HG03469 (cell line): ENCODE measurements at regions not wholly inside any gene's neighbourhood (a gene's known extent, or its start where the extent isn't known, plus 50 kb on each side); places are given as distances from the start of the nearest gene placed in this dataset.

Experiments
- ATAC-seq: cut with Tn5 transposase; IDR thresholded peaks from one replicate; pipeline ENCODE4 v1.9.1; 2021; ENCODE audit warnings: mild to moderate bottlenecking, moderate library complexity, moderate number of reproducible peaks; ENCODE audit not compliant: unreplicated experiment

DNA sequence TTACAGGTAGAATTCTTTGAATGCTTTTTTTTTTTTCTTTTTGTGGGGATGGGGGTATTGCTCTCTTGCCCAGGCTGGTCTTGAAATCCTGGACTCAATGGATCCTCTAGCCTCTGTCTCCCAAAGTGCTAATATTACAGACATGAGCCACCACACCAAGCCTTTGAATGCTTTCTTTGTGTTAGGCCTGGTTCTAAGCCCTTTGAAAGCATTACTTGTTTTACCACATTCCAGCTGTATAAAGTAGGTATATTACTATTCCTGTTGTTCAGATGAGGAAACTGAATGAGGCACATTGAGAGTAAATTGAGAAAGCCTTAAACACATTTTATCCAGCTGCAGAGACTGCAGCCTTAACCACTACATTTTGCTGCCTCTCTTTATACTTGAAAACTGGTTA, 841.8 kb upstream of the ADGRL4 start:
- ATAC-seq, result no peak

DNA sequence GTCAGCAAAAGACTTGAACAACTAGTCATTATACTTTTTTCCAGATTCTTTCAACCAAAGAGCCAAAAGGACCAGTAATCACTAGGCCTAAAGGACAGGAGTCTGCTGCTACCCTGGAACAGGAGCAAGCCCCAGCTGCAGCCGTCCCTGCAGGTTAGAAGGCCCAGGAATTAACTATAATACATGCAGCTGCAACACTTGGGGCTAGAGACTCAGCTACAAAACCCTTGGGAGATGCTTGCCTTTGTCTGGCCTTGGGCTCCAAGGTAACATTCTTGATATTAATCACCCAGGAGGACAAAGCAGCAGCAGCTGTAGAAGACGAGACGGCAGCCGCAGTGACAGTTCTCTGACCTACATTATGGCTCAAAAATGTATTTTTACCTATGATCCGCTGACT, 841.2 kb upstream of the ADGRL4 start:
- ATAC-seq, result no peak

DNA sequence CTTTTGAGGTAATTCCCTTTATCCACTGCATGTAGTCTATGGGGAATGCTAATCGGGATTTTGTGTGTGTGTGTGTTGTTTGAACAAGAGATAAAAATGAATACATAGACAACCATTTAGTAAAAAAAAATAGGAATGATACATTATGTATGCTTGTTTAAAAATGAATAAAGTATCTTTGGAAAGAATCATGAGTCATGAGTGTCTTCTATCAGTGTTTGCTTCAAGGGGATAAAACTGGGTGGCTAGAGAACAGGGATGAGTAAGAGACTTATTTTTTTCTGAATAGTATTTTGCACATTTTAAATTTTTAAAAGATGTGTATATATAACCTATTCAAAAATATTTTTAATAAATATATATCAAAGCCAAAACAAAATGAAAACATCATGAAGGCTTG, 839.4 kb upstream of the ADGRL4 start:
- no peak for ATAC-seq

DNA sequence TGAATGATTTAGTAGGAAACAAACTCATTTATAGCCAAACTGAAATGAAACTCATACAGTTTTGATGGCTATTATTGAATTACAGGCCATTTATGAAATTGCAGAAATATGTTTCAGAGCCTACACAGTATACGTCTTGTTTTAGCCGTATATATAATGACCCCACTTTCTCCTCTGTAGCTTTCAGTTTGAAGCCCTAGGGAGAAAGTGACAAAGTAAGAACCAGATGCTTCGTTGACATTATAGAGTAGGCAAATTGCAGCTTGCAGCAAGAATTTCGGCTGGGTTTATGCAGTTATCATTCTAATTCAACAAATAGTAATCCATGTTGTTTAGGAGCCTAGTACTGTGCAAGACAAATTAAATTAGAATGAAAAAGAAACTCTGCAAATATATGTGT, 836.3 kb upstream of the ADGRL4 start:
- ATAC-seq, result no peak

DNA sequence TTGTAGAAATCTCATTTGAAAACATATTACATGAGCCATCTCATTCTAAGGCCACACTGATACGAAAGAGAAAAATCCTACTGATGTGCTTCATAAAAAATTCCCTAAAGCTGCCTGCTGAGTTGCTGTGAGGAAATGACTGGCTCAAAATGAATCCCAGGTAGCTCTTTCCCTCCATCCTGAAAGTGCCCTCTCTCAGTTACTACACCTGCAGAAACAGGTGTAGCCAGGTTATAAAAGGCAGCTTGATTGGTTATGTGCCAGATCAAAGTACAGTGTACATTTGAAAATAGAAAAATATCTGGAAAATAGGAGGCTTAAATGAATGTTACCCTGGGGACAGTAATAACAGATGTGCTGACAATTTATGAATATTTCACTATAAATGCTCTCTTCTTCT, 833.4 kb upstream of the ADGRL4 start:
- no peak for ATAC-seq

DNA sequence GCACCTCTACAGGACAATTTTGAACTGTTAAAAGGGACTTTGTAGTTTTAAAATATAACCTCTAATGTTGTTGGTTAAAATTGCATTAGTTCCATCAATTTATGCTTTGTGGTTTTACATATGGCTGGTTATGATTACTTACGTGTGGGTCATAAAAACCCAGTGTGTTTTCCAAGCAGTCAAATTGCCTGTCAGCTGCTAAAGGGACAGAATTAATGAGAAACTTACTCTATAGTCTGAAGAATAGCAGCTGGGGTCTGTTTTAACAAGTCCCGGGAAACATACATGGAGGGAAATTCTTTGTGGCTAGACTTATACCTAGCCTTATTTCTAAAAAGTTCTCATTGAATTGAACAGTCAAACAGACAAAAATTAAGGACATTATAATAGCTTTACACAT, 820.9 kb upstream of the ADGRL4 start:
- ATAC-seq, result no peak

DNA sequence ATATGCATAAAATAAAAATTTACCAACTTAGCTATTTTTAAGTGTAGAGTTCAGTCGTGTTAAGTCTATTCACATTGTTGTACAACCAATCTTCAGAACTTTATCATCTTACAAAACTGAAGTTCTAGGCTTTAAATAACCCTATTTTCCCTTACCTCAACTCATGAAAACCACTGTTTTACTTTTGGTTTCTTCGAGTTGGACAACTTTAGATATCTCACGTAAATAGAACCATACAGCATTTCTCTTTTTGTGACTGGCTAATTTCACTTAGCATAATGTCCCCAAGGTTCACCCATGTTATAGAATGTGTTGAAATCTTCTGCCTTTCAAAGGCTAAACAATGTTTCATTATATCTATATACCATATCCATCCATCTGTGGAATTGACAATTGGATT, 819.0 kb upstream of the ADGRL4 start:
- peak; percentile 69 for ATAC-seq

DNA sequence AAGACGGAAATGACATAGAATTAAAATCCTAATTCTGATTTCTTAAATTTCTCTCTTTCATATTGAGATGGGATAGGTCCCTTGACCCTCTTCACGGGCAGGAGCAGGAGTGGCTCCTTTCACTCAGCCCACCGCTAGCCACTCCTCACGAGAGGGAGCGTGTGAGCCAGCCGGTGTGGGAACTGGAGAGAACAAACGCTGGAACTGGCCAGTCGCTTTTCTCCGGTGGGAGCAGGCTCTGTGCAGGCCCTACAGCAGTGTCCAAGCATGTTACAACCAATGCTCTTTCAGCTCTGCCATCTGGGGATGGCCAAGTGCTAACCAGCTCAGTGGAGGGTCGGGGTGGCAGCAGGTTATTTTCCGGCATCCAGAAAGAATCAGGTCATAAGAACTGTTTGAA, 815.5 kb upstream of the ADGRL4 start:
- no peak for ATAC-seq

DNA sequence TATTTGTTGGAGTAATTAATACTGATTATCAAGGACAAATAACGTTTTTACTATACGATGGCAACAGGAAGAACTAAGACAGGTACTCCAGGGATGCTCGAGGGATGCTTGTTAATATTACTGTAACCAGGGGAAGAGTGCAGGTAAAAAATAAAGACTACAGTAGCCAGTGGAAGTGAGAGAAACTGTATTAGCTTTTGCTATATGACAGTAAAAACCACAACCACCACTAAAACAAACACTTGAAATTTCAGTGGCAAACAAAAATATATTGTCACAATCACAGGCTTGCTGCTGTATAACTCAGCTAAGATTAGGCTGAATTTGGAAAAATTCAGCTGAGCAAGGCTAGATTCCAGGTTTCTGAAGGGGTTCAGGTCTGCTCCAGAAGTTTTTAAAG, 812.6 kb upstream of the ADGRL4 start:
- no peak for ATAC-seq

DNA sequence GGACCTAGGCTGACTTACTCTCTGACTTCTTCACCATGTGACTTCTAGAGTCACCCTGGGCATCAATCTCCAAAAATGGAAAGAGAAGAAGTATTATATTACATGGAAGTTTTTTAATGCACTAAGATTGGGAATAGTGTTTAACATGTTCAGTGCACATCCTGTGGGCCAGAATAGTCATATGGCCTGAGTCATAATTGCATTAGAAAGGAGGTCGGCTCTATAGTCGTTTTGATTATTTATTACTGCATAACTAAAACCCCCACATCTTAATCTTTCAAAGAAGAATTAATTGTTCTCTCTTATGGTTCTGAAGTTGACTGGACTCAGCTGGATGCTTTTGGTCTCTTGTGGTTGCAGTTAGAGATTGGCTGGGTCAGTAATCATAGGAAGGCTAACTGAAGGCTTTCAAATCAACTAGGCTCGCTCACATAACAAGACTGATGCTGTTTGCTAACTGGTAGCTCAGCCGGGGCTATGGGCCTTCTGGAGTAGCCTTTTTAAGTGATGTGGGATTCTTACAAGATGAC, 810.6 kb upstream of the ADGRL4 start:
- no peak for ATAC-seq

DNA sequence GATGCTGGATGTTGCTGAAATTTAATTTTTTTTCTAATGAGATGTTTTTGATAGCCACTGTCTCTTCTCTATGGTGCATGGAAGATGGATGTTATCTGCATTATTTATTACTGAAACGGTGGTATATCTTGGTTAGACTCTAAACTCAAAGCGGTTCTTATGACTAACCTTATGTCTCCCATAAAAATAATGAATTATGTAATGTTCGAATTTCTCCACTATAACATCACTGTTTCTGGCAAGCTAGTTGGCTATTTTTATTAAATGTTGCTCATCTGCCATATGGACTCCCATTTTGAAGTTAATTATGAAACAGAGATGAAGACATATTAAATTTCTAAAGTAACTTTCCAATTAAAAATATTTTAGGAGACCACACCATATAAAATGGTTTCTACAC, 808.6 kb upstream of the ADGRL4 start:
- no peak for ATAC-seq

DNA sequence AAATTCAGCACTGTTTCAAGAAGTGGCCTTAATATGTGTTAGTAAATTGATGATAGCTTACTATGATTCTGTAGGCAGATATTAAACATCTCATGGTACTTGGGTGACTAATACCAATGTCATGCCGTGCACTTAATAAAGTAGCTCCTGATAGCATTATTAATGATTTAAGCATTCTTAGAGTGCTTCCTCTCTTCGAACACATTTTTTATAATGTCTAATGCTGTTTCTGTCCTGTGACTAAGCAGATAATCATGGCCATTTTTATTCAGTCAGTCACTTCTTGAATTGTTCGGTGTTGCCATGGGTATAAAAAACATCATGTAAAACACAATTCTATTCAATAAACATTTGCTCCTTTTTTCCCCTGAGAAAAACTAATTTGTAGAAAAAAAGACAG, 804.6 kb upstream of the ADGRL4 start:
- no peak for ATAC-seq

DNA sequence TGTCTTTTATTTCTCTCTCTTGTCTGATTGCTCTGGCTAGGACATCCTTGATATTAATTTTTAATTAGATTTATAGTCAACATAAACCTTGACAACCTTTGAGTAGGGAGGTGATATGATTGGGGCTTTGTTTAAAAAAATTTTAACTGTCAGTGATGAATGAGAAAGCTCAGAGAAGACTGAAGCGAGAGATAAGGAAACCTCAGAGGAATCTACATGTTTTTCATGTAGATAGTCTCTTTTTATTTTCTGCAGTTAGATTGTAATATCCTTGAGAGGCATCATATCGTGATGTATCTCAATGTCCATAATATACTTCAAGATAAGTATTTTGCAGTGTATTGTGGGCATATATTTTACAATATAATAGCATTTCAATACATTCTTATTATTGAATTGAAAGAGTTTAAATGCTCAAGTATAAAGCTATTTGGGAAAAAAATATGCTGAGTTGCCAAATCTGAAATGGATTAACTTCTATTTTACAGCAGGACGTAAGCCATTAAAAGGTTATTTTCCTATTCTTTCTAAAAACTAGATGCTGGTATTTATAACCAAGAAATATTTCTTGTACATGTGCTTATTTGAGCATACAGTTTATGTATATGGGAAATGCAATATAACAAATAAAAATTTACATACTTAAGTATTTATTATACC, 802.4 kb upstream of the ADGRL4 start:
- ATAC-seq, result no peak

DNA sequence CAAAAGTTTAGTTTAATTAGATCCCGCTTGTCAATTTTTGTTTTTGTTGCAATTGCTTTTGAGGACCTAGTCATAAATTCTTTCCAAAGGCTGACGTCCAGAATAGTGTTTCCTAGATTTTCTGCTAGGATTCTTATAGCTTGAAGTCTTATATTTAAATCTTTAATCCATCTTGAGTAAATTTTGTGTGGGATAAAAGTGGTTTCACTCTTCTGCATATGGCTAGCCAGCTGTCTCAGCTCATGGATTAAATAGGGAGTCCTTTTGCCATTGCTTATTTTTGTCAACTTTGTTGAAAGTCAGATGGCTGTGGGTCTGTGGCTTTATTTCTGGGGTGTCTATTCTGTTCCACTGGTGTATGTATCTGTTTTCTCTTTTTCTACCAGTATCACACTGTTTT, 801.3 kb upstream of the ADGRL4 start:
- ATAC-seq, result no peak

DNA sequence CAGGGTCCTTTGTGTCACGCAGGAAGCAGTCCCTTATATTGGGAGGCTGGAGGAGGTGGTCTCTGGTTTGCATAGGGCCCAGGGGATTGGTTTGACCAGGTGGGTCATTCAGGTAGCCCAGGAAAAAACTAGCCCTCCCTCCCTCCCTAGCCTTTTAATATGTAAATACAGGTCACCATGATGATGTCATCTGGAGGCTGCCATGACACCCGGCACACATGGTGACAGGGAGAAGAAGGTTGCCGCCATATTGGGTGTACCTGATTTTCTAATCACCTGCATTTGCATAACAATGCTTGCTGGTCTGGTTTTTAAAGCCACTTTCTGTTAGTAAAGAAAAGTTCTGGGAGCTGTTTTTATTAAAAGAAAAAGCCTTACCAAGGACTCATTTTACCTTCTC, 791.0 kb upstream of the ADGRL4 start:
- no peak for ATAC-seq

DNA sequence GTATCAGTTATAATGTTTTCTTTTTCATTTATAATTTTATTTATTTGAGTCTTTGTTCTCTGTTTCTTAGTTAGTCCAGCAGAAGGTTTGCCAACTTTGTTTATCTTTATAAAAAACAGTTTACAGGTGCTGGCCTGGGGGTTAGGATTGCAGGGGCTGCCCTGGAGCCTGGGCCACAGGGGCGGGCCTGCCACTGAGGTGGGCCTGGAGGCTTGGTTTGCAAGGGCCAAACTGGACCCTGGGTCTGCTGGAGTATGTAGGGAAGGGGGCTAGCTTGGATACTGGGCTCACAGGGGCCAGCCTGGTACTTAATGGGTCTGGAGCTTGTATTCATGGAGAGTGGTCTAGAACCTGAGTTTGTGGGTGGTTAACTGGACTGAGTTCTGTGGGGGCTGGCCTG, 789.9 kb upstream of the ADGRL4 start:
- no peak for ATAC-seq

DNA sequence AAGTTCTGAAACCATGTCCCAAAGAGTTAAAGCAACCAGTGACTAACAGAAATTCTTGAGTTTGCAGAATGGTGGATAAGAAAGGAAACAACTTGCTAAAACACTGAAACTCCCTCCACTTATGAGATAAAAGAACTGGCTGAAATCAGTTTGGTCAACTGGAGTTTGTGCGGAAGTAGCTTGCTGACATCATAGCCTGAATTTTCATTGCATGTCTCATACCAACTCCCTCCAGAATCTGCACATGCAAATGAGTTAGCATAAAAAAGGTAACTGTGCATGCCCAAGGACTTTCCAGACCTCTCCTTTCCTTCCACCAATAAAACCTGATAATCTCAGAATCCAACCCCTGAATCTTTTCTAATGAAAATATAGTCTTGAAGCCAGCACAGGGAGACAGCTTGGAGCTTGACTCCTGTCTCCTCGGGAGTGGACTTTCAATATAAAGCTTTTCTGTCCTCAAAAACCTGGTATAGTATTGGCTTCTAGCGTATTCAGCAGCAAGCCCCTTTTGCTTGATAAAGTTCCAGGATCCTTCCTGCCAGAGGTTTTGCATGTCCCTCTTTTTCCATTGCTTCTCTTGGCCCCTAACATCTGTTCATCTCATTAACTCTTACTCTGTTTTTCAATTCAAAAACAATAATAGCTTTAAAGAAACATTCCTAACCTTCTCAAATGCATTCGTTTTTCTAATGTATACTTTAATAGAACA, 785.8 kb upstream of the ADGRL4 start:
- ATAC-seq, result no peak

DNA sequence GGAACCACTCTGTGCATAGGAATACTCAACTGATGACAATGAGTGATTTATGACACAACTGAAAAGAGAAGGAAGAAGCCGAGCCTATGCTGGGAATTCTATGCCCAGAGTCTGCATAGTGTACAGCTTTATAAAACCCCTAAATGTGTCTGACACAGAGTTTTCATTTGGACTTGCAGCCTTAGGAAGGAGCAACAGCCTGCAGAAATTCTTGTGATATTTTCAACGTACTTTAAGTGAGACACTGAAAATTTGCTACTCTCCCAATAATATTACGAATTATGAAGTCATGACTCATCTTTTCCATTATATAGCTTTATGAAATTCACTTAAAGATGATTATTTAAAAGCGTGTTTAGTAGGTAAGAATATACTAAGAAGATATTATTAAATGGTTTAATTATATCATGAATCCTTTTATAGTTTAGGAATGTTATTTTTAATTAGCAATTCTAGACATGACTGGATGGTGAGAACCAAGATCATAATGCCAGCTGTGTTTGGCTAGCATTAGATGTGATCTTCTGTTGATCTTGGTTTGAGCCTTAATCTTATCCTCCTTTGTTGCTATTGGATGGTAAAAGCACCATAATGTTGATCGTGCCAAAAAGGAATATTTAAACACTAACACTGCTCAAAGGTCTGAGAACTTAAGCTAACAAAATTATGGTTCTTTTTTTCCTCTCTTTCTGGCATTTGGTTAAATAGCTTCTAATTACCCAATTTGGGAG, 785.1 kb upstream of the ADGRL4 start:
- ATAC-seq, result no peak

DNA sequence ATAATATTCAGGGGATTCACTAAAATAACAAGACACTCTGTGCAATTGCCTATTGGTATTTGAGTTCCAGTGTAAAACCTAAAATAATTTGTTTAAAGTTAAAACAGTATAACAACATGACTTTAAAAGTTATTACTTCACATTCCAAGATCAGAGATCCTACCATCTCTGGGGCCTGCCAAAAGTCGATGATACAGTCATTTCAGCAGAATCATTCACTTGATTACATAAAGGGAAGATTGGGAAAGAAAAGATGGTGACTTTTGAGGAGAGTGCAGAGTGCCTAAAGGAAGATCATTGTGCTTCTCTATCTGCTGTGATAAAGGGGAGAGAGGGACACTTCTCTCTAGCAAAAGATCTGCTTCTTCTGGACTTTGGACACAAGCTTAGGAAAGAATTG, 784.4 kb upstream of the ADGRL4 start:
- no peak for ATAC-seq

DNA sequence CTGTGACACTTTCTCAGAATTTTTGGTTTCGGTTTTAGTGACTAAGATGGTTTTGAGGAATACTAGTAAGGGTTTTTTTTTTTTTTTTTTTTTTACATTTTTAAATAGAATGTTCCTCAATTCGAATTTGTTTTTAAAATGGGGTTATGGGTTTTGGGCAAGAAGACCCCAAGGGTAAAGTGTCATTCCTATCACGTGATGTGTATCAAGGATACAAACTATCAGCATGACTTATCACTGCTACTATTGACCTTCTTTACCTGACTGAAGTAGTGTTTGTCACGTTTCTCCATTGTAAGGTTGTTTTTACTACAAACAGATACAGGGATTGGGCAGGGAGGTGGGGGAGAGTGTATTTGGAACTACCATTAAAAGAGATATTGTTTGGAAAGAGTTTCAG, 781.1 kb upstream of the ADGRL4 start:
- ATAC-seq, result no peak

DNA sequence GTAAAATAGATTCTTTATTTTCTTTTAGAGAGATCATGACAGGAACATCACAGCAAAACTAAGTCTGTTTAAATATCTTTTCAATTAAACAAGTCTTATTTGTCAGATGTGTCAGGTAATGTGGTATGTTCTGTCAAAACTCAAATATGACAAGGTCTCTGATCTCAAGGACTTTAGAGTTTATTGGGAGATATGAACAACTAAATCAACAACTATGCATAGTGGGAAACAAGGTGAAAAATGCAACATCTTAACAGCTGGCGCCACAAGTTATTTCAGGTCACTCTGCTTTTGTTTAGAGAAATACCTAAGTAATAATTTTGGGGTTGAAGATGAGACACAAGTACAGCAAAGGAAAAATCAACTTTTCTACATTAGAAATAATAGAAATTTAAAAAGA, 779.4 kb upstream of the ADGRL4 start:
- no peak for ATAC-seq

DNA sequence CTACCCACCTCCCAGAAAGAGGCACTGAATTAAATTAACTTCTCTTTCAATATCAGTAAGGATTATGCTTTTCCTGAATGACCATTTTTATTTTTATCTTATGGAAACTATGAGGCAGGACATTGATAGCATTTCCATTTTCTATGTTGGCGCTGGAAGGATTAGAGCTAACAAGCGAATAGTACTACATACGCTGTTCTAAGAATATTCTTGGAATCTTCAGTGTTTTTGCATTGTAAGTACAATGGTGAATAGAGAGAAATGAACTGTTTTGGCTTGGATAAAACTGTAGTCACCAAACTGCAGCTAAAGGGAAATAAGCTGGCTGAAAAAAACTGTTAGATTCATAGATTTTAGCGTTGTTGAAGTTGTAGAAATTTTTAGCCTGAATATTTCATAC, 779.0 kb upstream of the ADGRL4 start:
- no peak for ATAC-seq
